ENCODE measurements at regions not wholly inside any gene's neighbourhood (a gene's known extent, or its start where the extent isn't known, plus 50 kb on each side); places are given as distances from the start of the nearest gene placed in this dataset.

DNA sequence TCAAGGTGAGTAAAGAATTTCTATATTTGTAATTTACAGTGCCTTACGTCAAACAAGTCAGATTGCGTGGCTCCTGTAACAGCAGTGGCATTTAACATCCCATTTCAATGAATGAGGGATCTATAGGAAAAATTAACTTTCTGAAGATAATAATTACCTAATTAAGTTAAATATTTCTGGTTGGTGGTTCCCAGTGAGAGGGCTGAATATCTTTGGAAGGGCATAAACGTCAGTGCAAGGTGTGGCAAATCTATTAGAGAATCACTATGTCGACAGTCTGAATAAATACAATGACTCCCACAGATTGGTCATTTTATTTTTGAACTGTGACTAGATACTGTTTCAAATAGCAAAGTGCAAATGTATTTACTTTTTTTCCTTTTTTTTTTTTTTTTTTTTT is 80.0 kb downstream of the S1PR1 start:
- CTCF ChIA-PET = no interaction called here

GRCh38 chr1:101317590-101317989 is 80.8 kb downstream of the S1PR1 start:
- no TSS peak for BruUV-seq (replicated peaks)

More for the DNA sequence above, 80.0 kb downstream of the S1PR1 start:
- no peak overlapping the region for H3K27ac ChIP-seq (ENCODE audit: low read length)
- in situ Hi-C loops (cut with HindIII; ENCODE audit: low pct_unique_long_range_greater_than_20kb, low sequenced_read_pairs) = no loop called here
- intact Hi-C loops (cut with micrococcal nuclease; ENCODE audit: unreplicated experiment) = loop anchor here (10.0 kb wide), 1 partner anchor 868 kb away; no protein-coding TSS in a partner anchor
- DNase-seq (ENCODE audit: low read depth, low spot score) (no peak), ATAC-seq (no peak)
- H3K27me3 ChIP-seq (ENCODE audit: control insufficient read depth, insufficient read depth, low read length) = no peaks in the 10 kb centered on the region
- TF ChIP-seq TCF7L2 (IDR thresholded peaks at IDR 0.05; ENCODE audit: low read depth, low read length) (no peak), REST (IDR thresholded peaks at IDR 0.05; ENCODE audit: insufficient read depth in 1 of 2, low read depth in 2 of 2, low read length in 1 of 2) (no peak), SIN3A (IDR thresholded peaks at IDR 0.05; ENCODE audit: borderline replicate concordance, insufficient read depth, low read depth, low read length) (no peak), POLR2AphosphoS5 (IDR thresholded peaks at IDR 0.05; ENCODE audit: low read depth, low read length) (no peak)
- TF ChIP-seq, protein P1, sequence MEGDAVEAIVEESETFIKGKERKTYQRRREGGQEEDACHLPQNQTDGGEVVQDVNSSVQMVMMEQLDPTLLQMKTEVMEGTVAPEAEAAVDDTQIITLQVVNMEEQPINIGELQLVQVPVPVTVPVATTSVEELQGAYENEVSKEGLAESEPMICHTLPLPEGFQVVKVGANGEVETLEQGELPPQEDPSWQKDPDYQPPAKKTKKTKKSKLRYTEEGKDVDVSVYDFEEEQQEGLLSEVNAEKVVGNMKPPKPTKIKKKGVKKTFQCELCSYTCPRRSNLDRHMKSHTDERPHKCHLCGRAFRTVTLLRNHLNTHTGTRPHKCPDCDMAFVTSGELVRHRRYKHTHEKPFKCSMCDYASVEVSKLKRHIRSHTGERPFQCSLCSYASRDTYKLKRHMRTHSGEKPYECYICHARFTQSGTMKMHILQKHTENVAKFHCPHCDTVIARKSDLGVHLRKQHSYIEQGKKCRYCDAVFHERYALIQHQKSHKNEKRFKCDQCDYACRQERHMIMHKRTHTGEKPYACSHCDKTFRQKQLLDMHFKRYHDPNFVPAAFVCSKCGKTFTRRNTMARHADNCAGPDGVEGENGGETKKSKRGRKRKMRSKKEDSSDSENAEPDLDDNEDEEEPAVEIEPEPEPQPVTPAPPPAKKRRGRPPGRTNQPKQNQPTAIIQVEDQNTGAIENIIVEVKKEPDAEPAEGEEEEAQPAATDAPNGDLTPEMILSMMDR (IDR thresholded peaks at IDR 0.05) = no peak
- BruUV-seq (replicated peaks) = no TSS peak
- H3K9me3 ChIP-seq (ENCODE audit: control insufficient read depth, insufficient read depth, low read depth, low read length) = no peaks in the 10 kb centered on the region
- H3K4me3 ChIP-seq (ENCODE audit: low read depth in 2 of 2, low read length in 2 of 2) = no peak overlapping the region
- H3K4me1 ChIP-seq (ENCODE audit: control insufficient read depth, insufficient read depth, low read length) = no peaks in the 10 kb centered on the region
- no peaks in the 10 kb centered on the region for H3K36me3 ChIP-seq (ENCODE audit: control insufficient read depth, insufficient read depth, low read length)
- POLR2A ChIA-PET = no interaction called here

More at GRCh38 chr1:101317590-101317989, 80.8 kb downstream of the S1PR1 start:
- Histone ChIP-seq H3K9me3 (ENCODE audit: control insufficient read depth, insufficient read depth, low read depth, low read length) (no peaks in the 10 kb centered on the region), H3K4me1 (ENCODE audit: control insufficient read depth, insufficient read depth, low read length) (no peaks in the 10 kb centered on the region), H3K27me3 (ENCODE audit: control insufficient read depth, insufficient read depth, low read length) (no peaks in the 10 kb centered on the region), H3K4me3 (ENCODE audit: low read depth in 2 of 2, low read length in 2 of 2) (no peak overlapping the region), H3K27ac (ENCODE audit: low read length) (no peak overlapping the region), H3K36me3 (ENCODE audit: control insufficient read depth, insufficient read depth, low read length) (no peaks in the 10 kb centered on the region)
- no peak for ATAC-seq
- DNase-seq (ENCODE audit: low read depth, low spot score) = no peak
- ChIA-PET POLR2A (no interaction called here), CTCF (interaction anchor here (0.6 kb wide), 1 partner anchor 121 kb away, joined by 4 read pairs; no protein-coding TSS in a partner anchor)
- TF ChIP-seq POLR2AphosphoS5 (IDR thresholded peaks at IDR 0.05; ENCODE audit: low read depth, low read length) (no peak), TCF7L2 (IDR thresholded peaks at IDR 0.05; ENCODE audit: low read depth, low read length) (no peak), REST (IDR thresholded peaks at IDR 0.05; ENCODE audit: insufficient read depth in 1 of 2, low read depth in 2 of 2, low read length in 1 of 2) (no peak), SIN3A (IDR thresholded peaks at IDR 0.05; ENCODE audit: borderline replicate concordance, insufficient read depth, low read depth, low read length) (no peak)
- TF ChIP-seq, protein P1 (IDR thresholded peaks at IDR 0.05) = no peak
- in situ Hi-C loops (cut with HindIII; ENCODE audit: low pct_unique_long_range_greater_than_20kb, low sequenced_read_pairs) = no loop called here
- intact Hi-C loops (cut with micrococcal nuclease; ENCODE audit: unreplicated experiment) = loop anchor here (10.0 kb wide), 1 partner anchor 867 kb away; no protein-coding TSS in a partner anchor

All from Panc1 (cell line).